ENCODE measurements at regions not wholly inside any gene's neighbourhood (a gene's known extent, or its start where the extent isn't known, plus 50 kb on each side); places are given as distances from the start of the nearest gene placed in this dataset.

DNA sequence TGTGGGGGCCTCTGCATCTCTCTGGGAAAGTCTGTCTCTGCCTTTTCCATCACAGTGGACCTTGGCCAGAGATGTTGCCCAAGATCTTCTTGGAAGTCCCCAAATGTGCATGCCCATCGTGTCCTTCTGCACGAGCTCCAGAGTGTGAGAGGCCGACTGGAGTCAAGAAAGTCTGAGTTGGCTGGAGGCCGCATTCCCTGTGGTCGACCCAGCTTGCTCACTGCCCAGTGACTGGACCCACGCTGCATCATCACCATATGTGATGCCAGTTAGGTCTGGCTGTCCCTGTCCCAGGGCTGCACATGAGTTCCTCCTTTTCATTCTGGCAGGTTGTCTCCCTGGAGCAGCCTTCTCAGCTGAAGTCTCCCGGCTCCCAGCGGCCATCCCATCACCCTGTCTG lies 93.8 kb downstream of the ARL4C start:
- no peak overlapping the region for H3K4me3 ChIP-seq (ENCODE audit: low read depth, low read length)
- no peak for DNase-seq (ENCODE audit: low read depth)
- in situ Hi-C loops (cut with HindIII; ENCODE audit: low sequenced_read_pairs): no loop called here

DNA sequence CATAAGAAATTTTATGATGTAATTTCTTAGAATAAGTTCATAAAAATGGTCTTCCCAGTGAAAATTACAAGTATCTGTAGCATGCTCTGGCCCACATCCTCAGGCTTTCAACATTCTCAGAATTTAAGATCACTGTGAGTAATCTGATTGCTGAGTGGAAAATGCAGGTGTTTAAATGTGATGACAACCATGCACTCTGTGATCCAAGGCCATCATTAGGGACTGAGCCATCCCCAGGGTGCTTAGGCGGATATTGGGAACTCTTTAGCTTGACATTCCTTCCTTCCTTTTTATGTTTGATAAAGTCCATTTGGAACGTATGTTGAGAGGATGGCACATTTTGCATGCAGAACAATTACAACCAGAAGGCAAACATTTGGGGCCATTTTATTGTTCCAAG lies 95.5 kb downstream of the ARL4C start:
- DNase-seq (ENCODE audit: low read depth): no peak

More for the DNA sequence above, 93.8 kb downstream of the ARL4C start:
- TF ChIP-seq, protein P1, sequence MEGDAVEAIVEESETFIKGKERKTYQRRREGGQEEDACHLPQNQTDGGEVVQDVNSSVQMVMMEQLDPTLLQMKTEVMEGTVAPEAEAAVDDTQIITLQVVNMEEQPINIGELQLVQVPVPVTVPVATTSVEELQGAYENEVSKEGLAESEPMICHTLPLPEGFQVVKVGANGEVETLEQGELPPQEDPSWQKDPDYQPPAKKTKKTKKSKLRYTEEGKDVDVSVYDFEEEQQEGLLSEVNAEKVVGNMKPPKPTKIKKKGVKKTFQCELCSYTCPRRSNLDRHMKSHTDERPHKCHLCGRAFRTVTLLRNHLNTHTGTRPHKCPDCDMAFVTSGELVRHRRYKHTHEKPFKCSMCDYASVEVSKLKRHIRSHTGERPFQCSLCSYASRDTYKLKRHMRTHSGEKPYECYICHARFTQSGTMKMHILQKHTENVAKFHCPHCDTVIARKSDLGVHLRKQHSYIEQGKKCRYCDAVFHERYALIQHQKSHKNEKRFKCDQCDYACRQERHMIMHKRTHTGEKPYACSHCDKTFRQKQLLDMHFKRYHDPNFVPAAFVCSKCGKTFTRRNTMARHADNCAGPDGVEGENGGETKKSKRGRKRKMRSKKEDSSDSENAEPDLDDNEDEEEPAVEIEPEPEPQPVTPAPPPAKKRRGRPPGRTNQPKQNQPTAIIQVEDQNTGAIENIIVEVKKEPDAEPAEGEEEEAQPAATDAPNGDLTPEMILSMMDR (IDR thresholded peaks at IDR 0.05; ENCODE audit: low read depth, low read length, missing control alignments): no peak

DNA sequence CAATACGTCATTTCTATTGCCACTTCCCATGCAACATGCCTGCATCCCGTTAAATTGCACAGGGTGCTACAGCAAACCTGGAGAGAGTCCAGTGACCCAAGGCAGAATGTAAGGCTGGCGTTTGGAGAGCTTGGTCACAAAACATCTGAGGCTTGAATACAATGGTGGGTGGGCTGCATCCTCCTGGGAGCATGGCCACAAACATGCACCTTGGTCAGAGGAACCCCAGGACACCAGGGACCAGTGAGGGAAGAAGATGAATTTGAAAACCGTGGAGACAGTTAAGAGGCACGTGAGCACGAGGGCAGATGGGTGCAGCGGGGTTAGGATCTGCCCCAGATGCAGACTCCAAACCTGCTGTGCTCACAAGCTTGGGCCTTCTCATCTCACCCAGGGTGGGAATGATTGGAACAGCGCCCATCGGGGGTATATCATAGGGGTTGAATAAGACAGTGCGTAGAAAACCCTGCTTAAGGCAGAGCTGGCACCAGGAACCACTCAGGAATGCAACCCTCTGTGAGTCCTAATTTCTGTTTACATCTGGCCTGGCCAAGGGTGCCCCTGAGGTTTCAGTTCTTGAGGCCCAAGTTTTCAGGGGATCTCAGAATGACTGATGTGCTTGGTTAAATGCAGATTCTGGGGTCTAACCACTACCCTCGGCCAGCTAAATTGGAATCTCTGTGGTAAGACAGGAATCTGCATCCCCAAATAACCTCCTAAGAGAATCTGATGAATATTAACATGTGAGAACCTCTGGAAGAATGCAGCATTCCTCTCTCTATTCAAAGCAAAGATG lies 97.2 kb downstream of the ARL4C start:
- peak; percentile 92 for DNase-seq (ENCODE audit: low read depth)
- in situ Hi-C loops (cut with HindIII; ENCODE audit: low sequenced_read_pairs): no loop called here
- no peak overlapping the region for H3K4me3 ChIP-seq (ENCODE audit: low read depth, low read length)
- TF ChIP-seq, protein P1 (IDR thresholded peaks at IDR 0.05; ENCODE audit: low read depth, low read length, missing control alignments): no peak

More for the DNA sequence above, 95.5 kb downstream of the ARL4C start:
- TF ChIP-seq, protein P1 (IDR thresholded peaks at IDR 0.05; ENCODE audit: low read depth, low read length, missing control alignments): no peak
- in situ Hi-C loops (cut with HindIII; ENCODE audit: low sequenced_read_pairs): no loop called here
- no peak overlapping the region for H3K4me3 ChIP-seq (ENCODE audit: low read depth, low read length)

DNA sequence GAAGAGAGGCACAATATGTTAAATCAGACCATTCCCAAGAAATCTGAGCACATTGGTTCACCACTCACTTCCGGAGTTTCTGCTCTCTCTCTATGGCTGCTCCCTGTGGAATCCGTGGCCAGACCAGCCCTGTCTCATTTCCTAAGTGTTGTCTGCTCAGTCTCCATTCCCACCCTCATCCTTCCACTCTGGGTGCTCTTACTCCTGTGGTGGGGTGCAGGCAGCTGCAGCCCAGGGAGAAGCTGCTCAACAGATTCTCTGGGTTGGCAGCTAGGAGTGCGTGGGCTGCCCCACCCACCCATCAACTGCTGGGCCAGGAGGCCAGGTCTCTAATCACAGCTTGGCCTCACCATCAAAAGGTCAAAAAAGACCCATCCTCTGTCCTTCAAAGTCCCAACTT lies 98.3 kb downstream of the ARL4C start:
- TF ChIP-seq, protein P1 (IDR thresholded peaks at IDR 0.05; ENCODE audit: low read depth, low read length, missing control alignments): no peak
- no peak overlapping the region for H3K4me3 ChIP-seq (ENCODE audit: low read depth, low read length)
- in situ Hi-C loops (cut with HindIII; ENCODE audit: low sequenced_read_pairs): no loop called here
- DNase-seq (ENCODE audit: low read depth): no peak

DNA sequence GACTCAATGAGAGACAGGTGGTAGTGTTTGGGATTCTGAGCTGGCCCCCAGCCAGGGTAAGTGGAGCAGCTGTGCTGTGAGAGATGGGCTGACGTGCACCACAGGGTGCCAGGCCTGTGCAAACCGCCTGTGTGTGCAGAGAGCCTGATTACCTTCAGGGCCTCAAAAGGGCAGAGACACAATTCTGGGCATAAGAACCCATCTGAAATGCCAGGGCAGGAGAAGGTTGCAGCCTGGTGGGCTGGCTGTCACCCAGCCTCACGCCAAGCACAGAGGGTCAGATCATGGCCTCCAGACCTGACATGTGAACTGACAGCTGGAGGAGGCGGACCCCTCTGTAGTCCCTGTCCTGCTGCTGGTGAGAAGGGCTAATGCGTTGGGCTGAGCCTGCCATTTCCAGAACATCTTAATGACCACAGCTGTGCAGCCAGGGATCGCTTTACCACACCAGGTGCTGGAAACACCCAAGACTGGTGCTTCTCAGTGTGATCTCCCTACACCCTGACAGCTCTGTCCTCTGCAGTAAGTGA lies 100.9 kb downstream of the ARL4C start:
- DNase-seq (ENCODE audit: low read depth): no peak
- H3K4me3 ChIP-seq (ENCODE audit: low read depth, low read length): no peak overlapping the region
- TF ChIP-seq, protein P1 (IDR thresholded peaks at IDR 0.05; ENCODE audit: low read depth, low read length, missing control alignments): no peak
- in situ Hi-C loops (cut with HindIII; ENCODE audit: low sequenced_read_pairs): no loop called here

DNA sequence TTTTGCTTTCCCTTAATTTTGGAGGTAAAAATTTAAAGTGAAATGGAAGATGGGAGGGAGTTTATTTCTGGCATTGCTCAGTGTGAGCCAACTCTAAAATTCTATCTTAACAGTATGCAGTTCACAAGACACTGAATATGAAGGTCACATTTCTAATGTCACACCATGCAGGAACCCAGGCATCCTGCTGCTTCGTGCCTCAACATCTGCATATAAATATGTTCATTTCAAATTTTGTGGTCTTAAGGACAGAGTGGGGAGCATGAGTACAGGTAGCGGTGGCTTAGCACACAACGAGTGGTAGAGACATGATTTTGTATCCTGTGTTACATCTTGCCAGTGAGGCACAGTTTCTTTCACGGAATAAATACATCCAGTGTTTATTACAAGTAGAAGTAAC lies 102.4 kb downstream of the ARL4C start:
- in situ Hi-C loops (cut with HindIII; ENCODE audit: low sequenced_read_pairs): no loop called here
- DNase-seq (ENCODE audit: low read depth): no peak
- TF ChIP-seq, protein P1 (IDR thresholded peaks at IDR 0.05; ENCODE audit: low read depth, low read length, missing control alignments): no peak
- no peak overlapping the region for H3K4me3 ChIP-seq (ENCODE audit: low read depth, low read length)
